ENCODE measurements at regions not wholly inside any gene's neighbourhood (a gene's known extent, or its start where the extent isn't known, plus 50 kb on each side); places are given as distances from the start of the nearest gene placed in this dataset.

- H3K4me3 ChIP-seq (ENCODE audit: low read depth, low read length) = no peak overlapping the region
- TF ChIP-seq CTCF (IDR thresholded peaks at IDR 0.05; ENCODE audit: insufficient read depth, low read length) = no peak
- no peak for DNase-seq (ENCODE audit: low read depth)
Observed at GRCh38 chr5:173778784-173779304, 109.3 kb upstream of the CPEB4 start.

- DNase-seq (ENCODE audit: low read depth) = no peak
- no peak for TF ChIP-seq CTCF (IDR thresholded peaks at IDR 0.05; ENCODE audit: insufficient read depth, low read length)
- H3K4me3 ChIP-seq (ENCODE audit: low read depth, low read length) = no peak overlapping the region
Observed at GRCh38 chr5:173780235-173781234, 107.6 kb upstream of the CPEB4 start.

- no peak for DNase-seq (ENCODE audit: low read depth)
- TF ChIP-seq CTCF (IDR thresholded peaks at IDR 0.05; ENCODE audit: insufficient read depth, low read length) = no peak
- H3K4me3 ChIP-seq (ENCODE audit: low read depth, low read length) = no peak overlapping the region
Observed at GRCh38 chr5:173781432-173781815, 106.7 kb upstream of the CPEB4 start.

- DNase-seq (ENCODE audit: low read depth) = peak; percentile 91
- H3K4me3 ChIP-seq (ENCODE audit: low read depth, low read length) = no peak overlapping the region
- no peak for TF ChIP-seq CTCF (IDR thresholded peaks at IDR 0.05; ENCODE audit: insufficient read depth, low read length)
Observed at GRCh38 chr5:173781816-173782670, 106.1 kb upstream of the CPEB4 start.

GRCh38 chr5:173782671-173783101 is 105.5 kb upstream of the CPEB4 start:
- no peak for DNase-seq (ENCODE audit: low read depth)
- no peak for TF ChIP-seq CTCF (IDR thresholded peaks at IDR 0.05; ENCODE audit: insufficient read depth, low read length)
- no peak overlapping the region for H3K4me3 ChIP-seq (ENCODE audit: low read depth, low read length)

- no peak overlapping the region for H3K4me3 ChIP-seq (ENCODE audit: low read depth, low read length)
- DNase-seq (ENCODE audit: low read depth) = no peak
- TF ChIP-seq CTCF (IDR thresholded peaks at IDR 0.05; ENCODE audit: insufficient read depth, low read length) = no peak
Observed at GRCh38 chr5:173783371-173783770, 104.8 kb upstream of the CPEB4 start.
